ENCODE measurements at regions not wholly inside any gene's neighbourhood (a gene's known extent, or its start where the extent isn't known, plus 50 kb on each side); places are given as distances from the start of the nearest gene placed in this dataset.

DNA sequence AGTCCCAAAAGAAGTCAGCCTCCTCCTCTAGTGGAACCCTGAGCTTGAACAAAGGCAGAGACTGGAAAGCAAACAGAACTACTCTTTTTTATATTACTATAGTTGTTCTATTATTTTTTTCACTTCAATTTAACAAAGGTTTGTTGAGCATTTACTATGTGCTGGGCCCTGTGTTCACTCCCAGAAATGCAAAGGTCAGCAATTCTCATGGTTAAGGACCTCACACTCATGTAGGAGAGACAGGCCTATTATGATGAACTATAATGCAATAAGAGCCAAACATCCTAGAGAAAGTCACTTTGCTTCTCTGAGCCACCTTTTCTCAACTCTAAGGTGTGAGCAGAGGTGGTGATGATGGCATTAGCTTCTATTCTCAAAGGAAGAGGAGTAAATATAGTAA is 82.1 kb upstream of the ARHGEF3 start:
- no peak overlapping the region for H3K4me3 Mint-ChIP-seq
- peaks cover 22% of the 10 kb centered on the region for H3K4me1 Mint-ChIP-seq
- DNase-seq (no peak), ATAC-seq (ENCODE audit: low read depth) (no peak)
- TF ChIP-seq CTCF (IDR thresholded peaks at IDR 0.05), result no peak
- no peaks in the 10 kb centered on the region for H3K27me3 Mint-ChIP-seq
- no peaks in the 10 kb centered on the region for H3K9me3 Mint-ChIP-seq
- intact Hi-C loops (cut with micrococcal nuclease), result no loop called here
- H3K36me3 Mint-ChIP-seq (ENCODE audit: low read depth), result no peaks in the 10 kb centered on the region
- ChIA-PET CTCF (no interaction called here), POLR2A (no interaction called here)
- H3K27ac Mint-ChIP-seq, result no peak overlapping the region

- Mint-ChIP-seq H3K27ac (no peak overlapping the region), H3K4me3 (no peak overlapping the region), H3K9me3 (no peaks in the 10 kb centered on the region), H3K27me3 (no peaks in the 10 kb centered on the region), H3K4me1 (peaks cover 17% of the 10 kb centered on the region), H3K36me3 (ENCODE audit: low read depth) (no peaks in the 10 kb centered on the region)
- no peak for TF ChIP-seq CTCF (IDR thresholded peaks at IDR 0.05)
- ATAC-seq (ENCODE audit: low read depth) (no peak), DNase-seq (no peak)
- intact Hi-C loops (cut with micrococcal nuclease), result no loop called here
- ChIA-PET CTCF (no interaction called here), POLR2A (interaction anchor here (1.0 kb wide), 2 partner anchors 17 to 39 kb away, joined by 3 read pairs; no protein-coding TSS in a partner anchor)
Observed at GRCh38 chr3:56882896-56883295, 81.1 kb upstream of the ARHGEF3 start.

DNA sequence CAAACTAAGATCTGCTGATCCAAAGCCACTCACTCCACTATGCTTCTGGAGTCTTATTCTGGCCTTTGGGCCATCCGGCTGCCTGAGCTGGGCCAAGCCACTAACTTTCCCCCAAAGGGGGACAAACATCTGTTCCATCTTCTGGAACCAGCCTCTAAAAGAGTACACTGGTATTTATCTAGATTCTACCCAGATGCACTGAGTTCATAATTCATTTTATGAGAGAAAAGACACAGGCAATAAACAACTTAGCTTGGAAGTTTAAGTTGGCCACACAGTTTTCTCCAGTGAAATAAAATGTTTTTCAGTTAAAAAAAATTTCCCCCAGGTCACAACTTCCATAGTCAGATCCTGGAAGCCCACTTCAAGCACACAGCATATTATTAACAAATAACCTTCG is 80.1 kb upstream of the ARHGEF3 start:
- no peak for DNase-seq
- Mint-ChIP-seq H3K27me3 (no peaks in the 10 kb centered on the region), H3K9me3 (no peaks in the 10 kb centered on the region), H3K27ac (no peak overlapping the region), H3K36me3 (ENCODE audit: low read depth) (no peaks in the 10 kb centered on the region), H3K4me3 (no peak overlapping the region), H3K4me1 (peaks cover 6% of the 10 kb centered on the region)
- CTCF ChIA-PET, result no interaction called here
- intact Hi-C loops (cut with micrococcal nuclease), result no loop called here
- no peak for TF ChIP-seq CTCF (IDR thresholded peaks at IDR 0.05)
- no peak for ATAC-seq (ENCODE audit: low read depth)
- POLR2A ChIA-PET, result interaction anchor here (0.6 kb wide), 1 partner anchor 11 kb away, joined by 9 read pairs; no protein-coding TSS in a partner anchor

- Mint-ChIP-seq H3K27me3 (no peaks in the 10 kb centered on the region), H3K36me3 (ENCODE audit: low read depth) (no peaks in the 10 kb centered on the region), H3K4me1 (no peaks in the 10 kb centered on the region), H3K9me3 (no peaks in the 10 kb centered on the region), H3K27ac (no peak overlapping the region), H3K4me3 (no peak overlapping the region)
- DNase-seq (no peak), ATAC-seq (ENCODE audit: low read depth) (no peak)
- CTCF ChIA-PET, result no interaction called here
- TF ChIP-seq CTCF (IDR thresholded peaks at IDR 0.05), result no peak
- POLR2A ChIA-PET, result no interaction called here
- intact Hi-C loops (cut with micrococcal nuclease), result no loop called here
Observed at GRCh38 chr3:56880720-56881575, 79.2 kb upstream of the ARHGEF3 start.

- Mint-ChIP-seq H3K27me3 (no peaks in the 10 kb centered on the region), H3K36me3 (ENCODE audit: low read depth) (no peaks in the 10 kb centered on the region), H3K4me3 (no peak overlapping the region), H3K27ac (no peak overlapping the region), H3K9me3 (no peaks in the 10 kb centered on the region), H3K4me1 (no peaks in the 10 kb centered on the region)
- ChIA-PET CTCF (no interaction called here), POLR2A (no interaction called here)
- intact Hi-C loops (cut with micrococcal nuclease), result no loop called here
- DNase-seq, result no peak
- TF ChIP-seq CTCF (IDR thresholded peaks at IDR 0.05), result no peak
- ATAC-seq (ENCODE audit: low read depth), result no peak
Observed at GRCh38 chr3:56879436-56880215, 77.9 kb upstream of the ARHGEF3 start.
